GM19395 (cell line): ENCODE measurements at regions not wholly inside any gene's neighbourhood (a gene's known extent, or its start where the extent isn't known, plus 50 kb on each side); places are given as distances from the start of the nearest gene placed in this dataset.

Source experiments
- ATAC-seq: cut with Tn5 transposase; IDR thresholded peaks from one replicate; pipeline ENCODE4 v1.9.1; 2021; ENCODE audit warnings: mild to moderate bottlenecking, moderate library complexity; ENCODE audit not compliant: unreplicated experiment

DNA sequence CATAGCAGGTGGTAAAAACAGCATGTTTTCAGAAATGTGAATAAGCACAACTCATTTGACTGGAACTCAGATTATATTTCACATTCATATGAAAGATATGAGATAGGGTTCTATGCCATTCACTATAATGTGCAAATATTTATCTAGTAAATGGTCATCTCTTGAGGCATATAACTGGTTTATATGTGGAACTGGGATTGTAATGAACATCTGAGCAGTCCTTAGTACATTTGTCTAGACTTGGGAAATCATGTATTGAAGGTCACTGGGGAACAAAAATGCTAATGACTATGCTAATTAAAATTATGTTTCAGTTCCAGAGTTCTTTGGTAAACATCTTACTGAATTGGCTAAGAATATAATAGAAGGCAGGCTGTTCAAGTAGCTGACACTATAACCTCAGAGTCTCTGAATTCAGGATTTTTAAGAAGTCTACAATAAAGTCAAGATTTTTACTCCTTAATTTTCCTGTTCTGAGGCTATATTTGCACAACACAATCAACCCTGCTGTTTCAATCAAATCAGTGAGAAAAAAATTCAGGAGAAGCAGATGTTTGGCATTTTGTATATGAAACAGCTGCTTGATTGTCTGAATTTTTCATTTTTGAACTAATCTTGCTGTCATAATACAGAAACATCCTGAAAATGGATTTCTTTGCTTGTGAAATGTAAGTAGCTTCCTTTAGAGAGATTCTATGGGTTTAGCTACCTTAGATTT, 244.8 kb upstream of the RGS18 start:
- ATAC-seq, result no peak

DNA sequence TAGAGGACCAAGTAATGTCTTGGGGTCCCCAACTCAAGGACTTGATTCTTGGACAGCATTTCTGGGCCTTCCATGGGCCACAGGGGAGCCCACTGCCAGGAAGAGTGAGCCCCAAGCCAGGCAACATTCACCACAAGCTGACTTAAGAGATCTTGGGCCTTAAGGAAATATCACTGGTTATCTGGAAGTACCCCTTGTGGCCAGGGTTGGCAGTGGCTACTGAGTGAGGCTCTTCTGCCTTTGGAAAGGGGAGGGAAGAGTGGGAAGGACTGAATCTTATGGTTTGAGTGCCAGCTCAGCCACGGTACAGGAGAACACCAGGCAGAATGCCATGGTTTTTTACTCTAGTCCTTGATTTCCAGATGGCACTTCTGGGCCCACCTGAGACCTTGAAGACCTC, 228.9 kb upstream of the RGS18 start:
- no peak for ATAC-seq

DNA sequence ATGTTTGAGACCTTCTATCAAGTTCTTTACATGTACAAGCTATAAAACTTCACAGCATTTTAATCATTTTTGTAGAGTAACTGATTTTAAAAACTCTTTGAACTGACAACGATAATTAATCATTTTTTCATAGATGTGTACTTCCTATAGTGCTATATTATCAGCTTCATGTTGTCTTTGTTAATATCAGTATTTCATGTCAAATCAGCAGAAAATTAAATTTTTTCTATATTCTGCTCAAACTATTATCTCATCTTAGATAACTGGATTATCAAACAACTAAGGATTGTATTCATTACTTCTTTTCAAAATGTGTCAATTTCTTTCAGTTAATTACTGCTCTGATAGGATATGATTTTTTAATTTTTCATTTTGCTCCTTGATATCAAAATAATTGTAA, 214.6 kb upstream of the RGS18 start:
- no peak for ATAC-seq

DNA sequence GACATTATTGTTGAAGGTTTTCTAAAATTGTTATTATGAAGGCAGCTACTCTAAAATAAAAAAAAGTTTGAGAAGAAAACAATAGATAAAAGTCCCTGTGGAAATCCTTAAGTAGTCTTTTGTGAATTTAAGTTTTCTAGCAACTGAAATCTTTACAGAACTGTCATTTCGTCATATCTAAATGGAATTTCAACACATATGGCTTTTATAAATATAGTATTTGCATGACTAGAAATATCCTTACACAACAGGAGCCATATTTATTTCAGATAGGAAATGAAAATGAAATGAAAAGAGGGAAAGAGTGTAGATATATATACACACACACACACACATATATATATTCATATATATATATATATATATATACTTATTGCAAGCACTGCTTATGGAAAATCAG, 204.7 kb upstream of the RGS18 start:
- no peak for ATAC-seq

DNA sequence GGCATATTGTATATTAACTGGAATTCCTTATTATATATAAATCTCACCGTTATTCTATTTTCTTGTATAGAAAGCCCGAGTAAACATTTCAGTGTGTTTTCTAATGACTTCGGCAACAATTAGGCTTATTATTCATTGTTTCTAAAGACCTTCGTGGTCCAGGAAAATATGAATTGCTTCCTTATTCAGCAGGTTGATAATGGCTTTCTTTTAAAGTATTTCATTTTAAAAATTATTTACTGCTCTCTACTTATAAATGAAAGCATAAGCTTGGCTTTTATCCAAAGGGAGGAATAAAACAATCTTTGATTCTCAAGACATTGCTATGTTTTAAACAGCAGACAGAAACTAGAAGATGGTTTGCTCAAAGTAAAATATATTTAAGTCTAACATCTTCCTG, 198.4 kb upstream of the RGS18 start:
- no peak for ATAC-seq

DNA sequence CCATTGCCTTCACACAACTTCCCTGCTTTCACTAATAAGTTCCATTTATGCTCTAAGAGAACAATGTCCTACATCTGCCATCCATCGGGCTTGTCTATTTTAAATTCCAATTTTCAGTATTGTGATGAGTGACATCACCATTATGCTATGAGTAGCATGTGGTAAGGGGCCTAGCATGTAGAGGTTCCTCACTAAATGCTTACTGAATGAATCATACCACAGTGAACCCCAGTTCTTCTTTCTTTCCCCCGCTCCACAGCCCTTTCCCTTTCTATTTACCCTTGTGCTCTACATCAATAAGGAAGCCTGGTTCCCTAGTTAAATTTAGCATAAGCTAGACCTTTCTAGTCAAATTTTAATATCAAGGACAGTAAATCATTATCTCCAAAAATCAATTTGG, 195.0 kb upstream of the RGS18 start:
- ATAC-seq, result no peak

DNA sequence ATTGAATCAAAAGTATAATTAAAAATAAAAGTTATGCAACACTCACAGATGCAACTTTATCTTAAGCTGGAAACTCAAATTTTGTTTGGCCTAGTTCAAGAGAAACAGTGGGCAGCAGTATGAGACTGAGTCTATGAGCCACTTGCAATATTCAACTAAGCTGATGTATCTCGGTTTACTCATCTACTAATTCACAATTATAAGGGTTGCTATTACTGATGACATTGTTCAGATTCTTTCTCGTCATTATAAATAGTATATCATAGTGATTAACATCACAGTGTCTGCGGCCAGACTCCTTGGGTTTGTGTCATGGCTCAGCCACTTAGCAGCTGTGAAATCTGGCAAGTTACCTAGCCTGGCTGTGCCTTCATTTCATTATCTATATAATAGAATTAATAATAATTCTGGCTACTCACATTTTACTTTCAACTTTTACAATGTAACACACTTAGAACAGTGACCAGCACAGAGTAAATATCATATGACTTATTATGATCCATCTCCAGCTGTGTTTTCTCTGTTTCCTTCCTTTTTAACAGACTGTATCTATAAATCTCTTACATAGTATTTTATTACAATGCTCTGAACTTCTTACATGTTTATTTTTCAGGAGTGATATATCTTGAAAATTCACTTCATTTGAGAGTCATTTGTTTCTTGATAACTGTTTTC, 194.3 kb upstream of the RGS18 start:
- ATAC-seq, result no peak

DNA sequence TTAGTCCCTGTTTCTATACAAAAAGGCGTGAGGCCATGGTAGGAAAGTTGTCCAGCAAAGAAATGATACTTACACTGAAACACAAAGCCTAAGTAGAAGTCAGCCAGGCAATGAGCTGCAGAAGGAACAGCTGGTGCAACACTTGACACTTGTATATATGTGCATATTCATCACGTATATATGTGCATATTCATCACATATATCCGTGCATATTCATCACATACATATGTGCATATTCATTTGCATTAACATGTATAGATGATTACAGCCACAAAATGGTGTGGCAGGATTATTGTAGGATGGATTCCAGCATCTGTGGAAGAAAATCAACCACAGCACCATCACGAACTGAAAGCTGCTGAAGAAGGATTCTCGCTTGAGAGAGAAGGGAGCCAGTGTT, 189.0 kb upstream of the RGS18 start:
- ATAC-seq, result no peak

DNA sequence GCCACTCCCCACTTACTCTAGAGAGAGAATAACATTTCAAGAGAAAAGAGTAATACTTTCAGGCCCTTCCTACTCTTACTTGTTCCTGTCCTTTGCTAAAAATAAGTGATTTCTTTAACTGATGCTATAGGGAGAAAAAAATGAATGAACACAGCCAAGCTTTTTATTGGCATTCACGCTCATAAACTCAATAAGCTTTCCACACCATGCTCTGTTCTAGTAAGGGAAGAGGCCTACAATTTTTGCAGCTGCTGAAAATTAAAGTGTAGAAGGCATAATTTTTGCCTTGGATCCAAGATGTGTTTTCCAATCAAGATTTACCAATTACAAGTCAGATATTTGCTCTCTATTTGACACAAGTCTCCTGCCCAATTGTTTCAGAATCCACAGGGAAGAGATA, 188.1 kb upstream of the RGS18 start:
- no peak for ATAC-seq

DNA sequence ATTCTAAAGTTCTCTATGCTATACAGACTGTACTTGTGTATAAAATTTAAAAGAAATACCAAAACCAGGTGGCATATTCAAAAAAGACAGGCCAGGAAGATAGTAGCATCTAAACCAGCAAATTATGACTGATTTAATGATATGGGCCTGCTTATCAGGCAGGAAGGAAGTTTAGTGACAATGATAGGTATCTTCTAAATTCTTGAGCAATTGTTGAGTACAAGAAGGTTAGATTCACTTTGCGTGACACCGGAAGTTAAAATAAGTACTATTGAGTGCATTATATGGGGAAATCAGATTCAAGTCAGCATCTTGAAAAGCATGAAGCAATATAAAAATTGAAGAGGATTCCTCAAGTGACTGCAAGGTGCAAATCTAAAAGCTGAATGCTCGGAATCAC, 186.8 kb upstream of the RGS18 start:
- ATAC-seq, result no peak

DNA sequence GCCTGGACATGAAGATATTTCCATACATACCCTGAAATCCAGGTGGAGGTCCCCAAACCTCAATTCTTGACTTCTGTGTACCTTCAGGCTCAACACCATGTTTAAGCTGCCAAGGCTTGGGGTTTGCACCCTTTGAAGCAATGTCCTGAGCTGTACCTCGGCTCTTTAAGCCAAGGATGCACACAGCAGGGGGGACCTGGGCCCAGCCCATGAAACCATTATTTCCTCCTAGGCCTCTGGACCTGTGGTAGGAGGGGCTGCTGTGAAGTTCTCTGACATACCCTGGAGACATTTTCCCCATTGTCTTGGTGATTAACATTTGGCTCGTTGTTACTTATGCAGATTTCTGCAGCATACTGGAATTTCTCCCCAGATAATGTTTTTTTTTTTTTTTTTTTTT, 184.3 kb upstream of the RGS18 start:
- no peak for ATAC-seq

DNA sequence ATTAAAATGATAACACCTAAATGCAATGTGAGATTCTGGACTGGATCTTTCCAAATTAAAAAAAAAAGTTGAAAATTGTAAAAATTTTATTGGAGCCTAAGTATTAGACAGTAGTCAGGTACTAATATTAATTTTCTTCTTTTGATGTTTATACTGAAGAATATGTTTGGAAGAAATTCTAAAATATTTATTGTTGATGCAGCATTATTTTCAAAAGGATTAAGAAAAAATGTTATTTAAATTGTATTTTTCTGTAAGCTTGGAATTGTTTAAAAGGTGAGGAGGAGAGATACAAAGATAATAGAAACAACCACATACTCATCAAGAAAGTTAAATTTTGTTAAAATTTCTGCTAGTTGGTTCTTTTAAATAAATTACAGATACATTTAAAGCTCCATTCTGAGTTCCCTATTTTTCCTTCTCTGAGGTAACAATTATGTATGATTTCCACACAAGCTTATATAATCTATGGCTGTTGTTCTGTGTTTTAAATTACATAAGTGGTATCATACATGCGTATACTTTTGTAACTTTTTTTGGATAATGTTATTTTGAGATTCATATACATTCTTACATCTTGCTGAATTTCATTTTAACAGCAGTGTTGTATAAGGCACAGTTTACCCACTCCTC, 180.3 kb upstream of the RGS18 start:
- no peak for ATAC-seq

DNA sequence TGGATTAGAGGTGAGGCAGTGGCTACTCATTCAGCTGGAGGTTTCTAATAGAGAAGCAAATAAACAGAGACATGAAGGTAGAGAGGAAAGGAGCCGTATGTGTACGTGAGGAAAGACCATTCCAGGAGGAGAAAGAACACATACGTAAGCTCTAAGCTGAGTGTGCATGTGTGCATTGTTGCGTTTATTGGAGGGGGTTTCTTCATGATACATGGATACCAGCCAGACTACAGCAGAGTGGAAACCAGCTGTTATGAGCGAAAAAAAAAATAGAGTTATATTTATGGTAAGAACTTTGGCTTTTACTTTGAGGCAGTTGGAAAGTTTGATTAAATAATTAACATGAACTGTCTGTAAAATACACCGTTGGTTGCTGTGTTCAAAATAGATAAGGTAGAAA, 173.4 kb upstream of the RGS18 start:
- ATAC-seq, result no peak

DNA sequence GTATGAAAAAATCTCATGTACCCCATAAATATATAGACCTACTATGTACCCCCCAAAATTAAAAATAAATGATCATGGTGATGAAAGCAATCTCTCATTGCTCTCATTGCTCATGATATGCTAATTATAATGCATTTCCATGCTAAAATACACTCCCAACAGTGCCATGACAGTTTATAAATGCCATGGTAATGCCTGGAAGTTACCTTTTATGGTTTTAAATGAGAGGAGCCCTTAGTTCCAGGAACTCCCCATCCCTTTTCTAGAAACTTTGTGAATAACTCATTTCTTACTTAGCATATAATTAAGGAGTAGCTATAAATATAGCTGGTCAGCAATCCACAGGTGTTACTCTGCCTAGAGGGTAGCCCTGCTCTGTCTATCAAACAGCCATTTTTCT, 166.1 kb upstream of the RGS18 start:
- no peak for ATAC-seq

DNA sequence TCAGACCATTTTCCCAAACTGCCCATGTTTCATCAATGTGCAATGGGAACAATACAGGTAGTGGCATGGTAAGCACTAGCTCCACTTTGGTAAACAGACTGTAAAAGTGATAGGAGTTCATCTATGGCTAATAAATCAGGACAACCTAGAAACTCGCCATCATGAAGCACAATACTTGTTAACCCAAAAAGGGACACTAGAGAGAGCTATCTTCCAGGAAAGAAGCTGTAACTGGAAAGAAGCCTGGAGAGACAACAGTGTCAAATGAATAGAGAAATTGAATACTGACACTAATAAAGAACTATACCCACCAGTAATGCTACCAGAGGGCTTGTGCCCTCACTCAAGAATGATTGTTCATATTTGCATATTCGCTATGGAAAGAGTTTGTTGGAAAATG, 164.7 kb upstream of the RGS18 start:
- no peak for ATAC-seq

DNA sequence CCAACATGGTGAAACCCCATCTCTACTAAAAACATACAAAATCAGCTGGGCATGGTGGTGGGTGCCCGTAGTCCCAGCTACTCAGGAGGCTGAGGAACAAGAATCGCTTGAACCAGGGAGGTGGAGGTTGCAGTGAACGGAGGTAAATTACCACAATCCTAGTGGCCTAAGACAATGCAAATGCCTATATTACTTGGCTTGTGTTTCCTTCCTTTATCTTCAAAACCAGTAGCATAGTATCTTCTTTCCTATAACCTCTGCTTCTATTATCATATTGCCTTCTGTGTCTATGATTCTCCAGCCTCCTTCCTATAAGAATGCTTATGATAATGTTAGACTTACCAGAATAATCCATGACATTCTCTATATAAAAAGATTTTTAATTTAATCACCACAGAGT, 156.2 kb upstream of the RGS18 start:
- ATAC-seq, result no peak

DNA sequence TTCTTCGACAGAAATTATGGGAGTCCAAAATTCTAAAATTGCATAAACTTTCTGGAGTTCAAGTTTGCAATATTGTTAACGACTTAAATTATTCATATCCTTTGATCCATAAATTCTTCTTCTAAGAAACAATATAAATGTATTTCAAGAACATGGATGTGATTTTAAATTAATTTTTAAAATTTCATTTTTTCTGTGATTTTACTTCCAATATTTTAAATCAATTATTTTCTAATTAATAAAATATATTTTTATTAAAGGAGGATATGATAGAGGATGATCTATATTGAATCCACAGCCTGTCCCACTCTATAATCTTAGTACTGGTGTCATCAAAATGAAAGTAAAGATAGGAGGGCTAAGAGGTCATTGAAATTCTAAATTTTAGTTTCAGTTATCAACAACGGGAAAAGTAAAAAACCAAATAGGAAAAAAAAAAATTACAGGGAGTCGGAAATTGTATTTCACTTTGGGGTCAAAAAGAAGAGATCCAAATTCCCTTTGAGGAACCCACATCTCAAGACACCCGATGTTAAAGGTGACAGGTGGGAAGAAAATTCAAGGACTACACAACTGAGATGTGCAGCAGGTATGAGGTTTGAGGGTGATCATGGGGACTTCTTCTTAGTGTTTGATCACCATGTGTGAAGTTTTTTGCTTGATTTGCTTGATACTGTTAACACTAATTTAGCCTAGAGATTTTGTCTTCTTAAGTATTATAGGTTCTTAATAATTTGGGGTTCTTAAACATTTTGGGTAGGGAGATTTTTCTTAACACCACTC, 154.8 kb upstream of the RGS18 start:
- ATAC-seq, result no peak

DNA sequence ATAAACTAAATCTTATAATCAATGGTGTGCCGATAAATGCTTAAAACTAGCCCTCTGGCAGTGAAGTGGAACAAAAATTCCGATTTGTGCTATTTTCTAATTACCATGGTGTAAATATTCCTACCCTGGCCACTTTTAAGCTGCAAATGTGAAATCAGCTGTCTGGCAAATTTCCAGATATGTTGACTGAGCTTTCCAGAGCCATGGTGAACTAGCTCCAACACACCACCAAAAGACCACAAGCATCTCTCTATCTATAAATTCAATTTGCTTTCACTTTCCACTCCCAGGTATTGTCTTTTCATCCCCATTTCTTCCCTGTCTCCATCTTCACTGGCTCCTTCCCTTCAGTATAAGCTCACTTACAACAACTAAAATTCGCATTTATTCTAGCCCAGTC, 152.3 kb upstream of the RGS18 start:
- no peak for ATAC-seq

DNA sequence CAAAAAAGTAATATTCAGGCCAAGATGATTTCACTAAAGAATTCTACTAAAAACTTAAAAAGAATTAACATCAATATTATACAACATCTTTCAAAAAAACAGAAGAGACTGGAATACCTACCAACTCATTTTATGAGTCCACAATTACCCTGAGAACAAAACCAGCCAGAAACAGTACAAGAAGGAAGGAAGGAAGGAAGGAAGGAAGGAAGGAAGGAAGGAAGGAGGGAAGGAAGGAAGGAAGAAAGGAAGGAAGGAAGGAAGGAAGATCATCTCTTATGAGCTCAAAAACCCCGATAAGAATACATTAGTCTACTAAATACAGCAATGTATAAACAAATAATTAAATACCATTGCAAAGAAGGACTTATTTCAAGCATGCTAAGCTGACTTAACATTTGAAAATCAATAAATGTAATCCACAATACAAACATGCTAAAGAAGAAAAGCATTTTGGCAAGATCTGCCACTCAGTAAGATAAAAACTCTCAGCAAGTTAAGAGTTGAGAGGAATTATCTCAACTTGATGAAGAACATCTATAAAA, 149.9 kb upstream of the RGS18 start:
- no peak for ATAC-seq

DNA sequence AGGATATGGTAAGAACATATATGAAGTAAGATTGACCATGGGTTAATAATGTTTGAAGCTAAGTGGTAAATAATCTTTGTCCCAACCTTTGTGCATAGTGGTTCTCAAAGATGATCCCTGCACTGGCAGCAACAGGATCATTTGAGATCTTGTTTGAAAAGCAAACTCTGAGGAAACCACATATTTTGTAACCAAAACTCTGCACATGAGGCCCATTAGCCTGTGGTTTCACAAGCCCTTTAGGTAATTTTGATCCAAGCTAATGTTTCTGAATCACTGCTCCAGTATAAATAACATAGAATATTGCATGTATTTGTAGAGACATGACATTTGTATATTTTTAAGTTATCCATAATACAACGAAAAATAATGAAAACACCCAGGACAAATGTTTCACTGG, 147.9 kb upstream of the RGS18 start:
- ATAC-seq, result no peak

DNA sequence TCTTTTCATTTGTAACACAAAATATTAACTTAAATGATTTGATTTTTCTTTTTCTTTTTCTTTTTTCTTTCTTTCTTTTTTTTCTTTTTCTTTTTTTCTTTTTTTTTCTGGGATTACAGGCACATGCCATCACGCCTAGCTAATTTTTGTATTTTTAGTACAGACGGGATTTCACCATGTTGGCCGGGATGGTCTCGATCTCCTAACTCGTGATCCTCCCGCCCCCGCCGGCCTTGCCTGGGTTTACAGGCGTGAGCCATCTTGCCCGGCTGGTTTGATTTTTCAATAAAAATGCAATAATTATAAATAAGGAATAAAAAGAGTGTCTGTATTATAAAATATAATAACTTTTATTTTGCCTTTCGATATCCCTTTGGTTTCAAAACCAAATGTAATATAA, 146.7 kb upstream of the RGS18 start:
- ATAC-seq, result no peak
